AG04450 (cell line): ENCODE measurements at regions not wholly inside any gene's neighbourhood (a gene's known extent, or its start where the extent isn't known, plus 50 kb on each side); places are given as distances from the start of the nearest gene placed in this dataset.

Source experiments
- CTCF ChIA-PET: fragments of 300-600, 350-600 bp; formaldehyde crosslinking; extraction: SDS; loops from one replicate; lab custom pipeline; 2022; ENCODE audit warnings: antibody characterized with exemption, inconsistent platforms; lab: Charles Lee
- POLR2A ChIA-PET: fragments of 350-600 bp; formaldehyde crosslinking; extraction: SDS; loops from one replicate; lab custom pipeline; 2021; ENCODE audit warnings: antibody characterized with exemption, inconsistent platforms; lab: Yijun Ruan, JAX
- DNase-seq: peaks from one replicate; pipeline ENCODE4 v3.0.0-alpha.2; 2011; ENCODE audit warnings: low read depth, low spot score
- H3K27ac ChIP-seq: one replicate; pipeline ENCODE4 v1.5.1; 2012; ENCODE audit warnings: low read depth, low read length, control low read depth
- H3K27me3 ChIP-seq: one replicate; pipeline ENCODE4 v1.6.0; 2012; ENCODE audit warnings: low read length; ENCODE audit not compliant: control insufficient read depth, insufficient read depth
- H3K4me3 ChIP-seq: 2 replicates; pipeline ENCODE4 v1.5.1; 2011; ENCODE audit warnings: mild to moderate bottlenecking, low read depth, low read length, control low read depth
- H3K9me3 ChIP-seq: 2 replicates; pipeline ENCODE4 v1.5.1; 2012; ENCODE audit warnings: low read length; ENCODE audit not compliant: control insufficient read depth, insufficient read depth
- TF ChIP-seq, protein P1 (sequence below): IDR thresholded peaks from 2 replicates; pipeline ENCODE4 v1.5.1; 2011; ENCODE audit warnings: low read depth, low read length, control low read depth, inconsistent platforms

DNA sequence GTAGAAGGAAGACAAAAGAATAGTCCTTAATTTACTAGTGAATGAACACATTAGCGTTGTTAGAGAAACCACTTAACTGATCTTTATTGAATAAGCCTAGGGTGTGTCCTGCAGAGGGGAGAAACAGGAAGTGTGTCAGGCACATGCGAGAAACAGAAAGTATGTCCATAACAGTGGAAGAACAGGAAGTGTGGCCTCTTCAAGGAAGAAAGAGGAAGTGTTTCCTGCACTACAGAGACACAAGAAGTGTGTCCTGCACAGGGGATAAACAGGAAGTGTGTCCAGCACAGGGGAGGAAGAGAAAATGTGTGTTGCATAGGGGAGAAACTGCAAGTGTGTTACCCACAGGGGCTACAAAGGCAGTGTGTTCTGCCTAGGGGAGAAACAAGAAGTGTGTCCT lies 539.6 kb upstream of the PRKX start:
- TF ChIP-seq, protein P1, sequence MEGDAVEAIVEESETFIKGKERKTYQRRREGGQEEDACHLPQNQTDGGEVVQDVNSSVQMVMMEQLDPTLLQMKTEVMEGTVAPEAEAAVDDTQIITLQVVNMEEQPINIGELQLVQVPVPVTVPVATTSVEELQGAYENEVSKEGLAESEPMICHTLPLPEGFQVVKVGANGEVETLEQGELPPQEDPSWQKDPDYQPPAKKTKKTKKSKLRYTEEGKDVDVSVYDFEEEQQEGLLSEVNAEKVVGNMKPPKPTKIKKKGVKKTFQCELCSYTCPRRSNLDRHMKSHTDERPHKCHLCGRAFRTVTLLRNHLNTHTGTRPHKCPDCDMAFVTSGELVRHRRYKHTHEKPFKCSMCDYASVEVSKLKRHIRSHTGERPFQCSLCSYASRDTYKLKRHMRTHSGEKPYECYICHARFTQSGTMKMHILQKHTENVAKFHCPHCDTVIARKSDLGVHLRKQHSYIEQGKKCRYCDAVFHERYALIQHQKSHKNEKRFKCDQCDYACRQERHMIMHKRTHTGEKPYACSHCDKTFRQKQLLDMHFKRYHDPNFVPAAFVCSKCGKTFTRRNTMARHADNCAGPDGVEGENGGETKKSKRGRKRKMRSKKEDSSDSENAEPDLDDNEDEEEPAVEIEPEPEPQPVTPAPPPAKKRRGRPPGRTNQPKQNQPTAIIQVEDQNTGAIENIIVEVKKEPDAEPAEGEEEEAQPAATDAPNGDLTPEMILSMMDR = no peak
- ChIA-PET CTCF (no interaction called here), POLR2A (no interaction called here)

DNA sequence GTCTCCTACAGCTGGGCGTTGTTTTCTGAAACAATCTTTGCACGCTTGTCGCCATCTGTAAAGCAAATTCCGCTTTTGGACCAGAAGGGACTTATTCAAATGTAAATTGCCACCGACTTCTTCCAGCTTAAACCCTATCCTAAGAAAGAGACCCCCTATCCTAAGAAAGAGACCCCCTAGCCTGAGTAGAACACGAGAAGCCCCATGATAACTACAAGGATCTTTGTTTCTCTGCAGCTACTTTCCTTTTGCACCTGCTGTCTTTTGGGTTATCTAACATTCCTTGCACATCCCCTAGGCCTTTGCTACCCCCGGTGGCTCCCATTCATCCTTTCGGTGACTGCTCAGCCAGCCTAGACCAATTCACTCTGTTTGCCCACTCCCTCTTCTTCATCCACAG lies 536.0 kb upstream of the PRKX start:
- TF ChIP-seq, protein P1 = no peak
- CTCF ChIA-PET = no interaction called here
- Histone ChIP-seq H3K27me3 (no peaks in the 10 kb centered on the region), H3K27ac (no peak overlapping the region), H3K4me3 (no peak overlapping the region), H3K9me3 (peaks cover 4% of the 10 kb centered on the region; the same call in 1 of the 2 replicates)
- POLR2A ChIA-PET = no interaction called here
- DNase-seq = no peak

More for the DNA sequence above, 539.6 kb upstream of the PRKX start:
- H3K9me3 ChIP-seq = peaks cover 12% of the 10 kb centered on the region
- H3K4me3 ChIP-seq = no peak overlapping the region
- no peak overlapping the region for H3K27ac ChIP-seq
- no peaks in the 10 kb centered on the region for H3K27me3 ChIP-seq
- no peak for DNase-seq

DNA sequence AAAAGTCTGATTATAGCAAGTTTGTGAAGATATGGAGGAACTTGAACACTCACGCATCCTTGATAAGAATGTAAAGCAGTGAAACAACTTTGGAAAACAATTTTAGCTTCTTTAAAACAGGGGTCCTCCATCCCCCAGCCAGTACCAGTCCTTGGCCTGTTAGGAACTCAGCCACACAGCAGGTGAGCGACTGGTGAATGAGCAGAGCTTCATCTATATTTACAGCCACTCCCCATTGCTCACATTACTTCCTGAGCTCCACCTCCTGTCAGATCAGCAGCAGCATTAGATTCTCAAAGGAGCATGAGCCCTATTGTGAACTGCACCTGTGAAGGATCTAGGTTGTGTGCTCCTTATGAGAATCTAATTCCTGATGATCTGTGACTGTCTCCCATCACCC lies 530.3 kb upstream of the PRKX start:
- TF ChIP-seq, protein P1 = no peak
- Histone ChIP-seq H3K27me3 (no peaks in the 10 kb centered on the region), H3K27ac (no peak overlapping the region), H3K9me3 (peaks cover 4% of the 10 kb centered on the region; the same call in 1 of the 2 replicates), H3K4me3 (no peak overlapping the region)
- ChIA-PET POLR2A (no interaction called here), CTCF (no interaction called here)
- DNase-seq = no peak

DNA sequence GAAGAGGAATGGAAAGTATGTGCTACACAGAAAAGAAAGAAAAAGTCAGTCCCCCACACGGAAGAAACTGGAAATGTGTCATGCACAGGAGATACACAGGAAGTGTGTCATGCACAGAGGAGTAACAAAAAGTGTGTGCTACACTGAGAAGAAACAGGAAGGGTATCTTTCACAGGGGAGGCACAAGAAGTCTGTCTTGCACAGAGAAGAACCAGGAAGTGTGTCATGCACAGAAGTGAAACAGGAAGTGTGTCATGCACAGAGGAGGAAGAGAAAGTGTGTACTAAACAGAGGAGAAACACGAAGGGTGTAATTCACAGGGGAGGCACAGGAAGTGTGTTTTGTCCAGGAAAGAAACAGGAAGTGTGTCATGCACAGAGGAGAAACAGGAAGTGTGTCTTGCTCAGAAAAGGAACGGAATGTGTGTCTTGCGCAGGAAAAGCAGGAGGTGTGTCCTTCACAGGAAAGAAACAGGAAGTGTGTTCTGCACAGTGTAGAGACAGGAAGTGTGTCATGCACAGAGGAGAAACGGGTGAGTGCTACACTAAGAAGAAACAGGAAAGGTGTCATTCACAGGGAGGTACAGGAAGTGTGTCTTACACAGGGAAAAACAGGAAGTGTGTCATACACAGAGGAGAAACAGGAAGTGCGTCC lies 527.2 kb upstream of the PRKX start:
- Histone ChIP-seq H3K9me3 (no peaks in the 10 kb centered on the region), H3K27me3 (no peaks in the 10 kb centered on the region), H3K4me3 (no peak overlapping the region), H3K27ac (no peak overlapping the region)
- ChIA-PET CTCF (no interaction called here), POLR2A (no interaction called here)
- TF ChIP-seq, protein P1 = no peak
- DNase-seq = no peak

DNA sequence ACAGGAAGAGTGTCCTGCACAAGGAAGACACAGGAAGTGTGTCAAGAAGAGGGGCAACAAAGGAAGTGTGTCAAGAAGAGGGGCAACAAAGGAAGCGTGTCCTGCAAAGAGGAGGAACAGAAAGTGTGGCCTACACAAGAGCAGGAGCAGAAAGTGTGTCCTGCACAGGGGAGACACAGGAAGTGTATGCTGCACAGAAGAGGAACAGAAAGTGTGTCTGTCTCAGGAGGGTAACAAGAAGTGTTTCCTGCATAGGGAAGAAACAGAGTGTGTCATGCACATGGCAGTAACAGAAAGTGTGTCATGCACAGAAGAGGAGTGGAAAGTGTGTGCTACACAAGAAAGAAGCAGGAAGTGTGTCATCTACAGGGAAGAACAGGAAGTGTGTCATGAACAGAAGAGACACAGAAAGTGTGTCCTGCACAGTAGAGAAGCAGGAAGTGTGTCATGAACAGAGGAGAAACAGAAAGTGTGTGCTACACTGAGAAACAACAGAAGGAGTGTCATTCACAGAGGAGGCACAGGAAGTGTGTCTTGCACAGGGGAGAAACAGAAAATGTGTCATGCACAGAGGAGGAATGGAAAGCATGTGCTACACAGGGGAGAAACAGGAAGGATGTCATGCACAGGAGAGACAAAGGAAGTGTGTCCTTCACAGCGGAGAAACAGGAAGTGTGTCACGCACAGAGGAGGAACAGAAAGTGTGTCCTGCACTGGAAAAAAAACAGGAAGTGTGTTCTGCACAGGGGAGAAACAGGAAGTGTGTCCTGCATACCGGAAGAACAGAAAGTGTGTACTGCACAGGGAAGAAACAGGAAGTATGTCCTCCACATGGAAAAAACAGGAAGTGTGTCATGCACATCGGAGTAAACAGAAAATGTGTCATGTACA lies 526.4 kb upstream of the PRKX start:
- no peak for DNase-seq
- H3K9me3 ChIP-seq = no peaks in the 10 kb centered on the region
- H3K4me3 ChIP-seq = no peak overlapping the region
- no peak overlapping the region for H3K27ac ChIP-seq
- CTCF ChIA-PET = no interaction called here
- H3K27me3 ChIP-seq = no peaks in the 10 kb centered on the region
- POLR2A ChIA-PET = no interaction called here
- TF ChIP-seq, protein P1 = no peak
